Cerebellar cortex (tissue), 1 donor: ENCODE measurements at regions not wholly inside any gene's neighbourhood (a gene's known extent, or its start where the extent isn't known, plus 50 kb on each side); places are given as distances from the start of the nearest gene placed in this dataset.

ENCODE experiments used
- DNase-seq: peaks from one replicate; pipeline ENCODE4 v3.0.0-alpha.2; 2015; ENCODE audit warnings: low spot score

GRCh38 chr9:93900971-93901861 lies 53.9 kb downstream of the BARX1 start:
- DNase-seq: no peak

DNA sequence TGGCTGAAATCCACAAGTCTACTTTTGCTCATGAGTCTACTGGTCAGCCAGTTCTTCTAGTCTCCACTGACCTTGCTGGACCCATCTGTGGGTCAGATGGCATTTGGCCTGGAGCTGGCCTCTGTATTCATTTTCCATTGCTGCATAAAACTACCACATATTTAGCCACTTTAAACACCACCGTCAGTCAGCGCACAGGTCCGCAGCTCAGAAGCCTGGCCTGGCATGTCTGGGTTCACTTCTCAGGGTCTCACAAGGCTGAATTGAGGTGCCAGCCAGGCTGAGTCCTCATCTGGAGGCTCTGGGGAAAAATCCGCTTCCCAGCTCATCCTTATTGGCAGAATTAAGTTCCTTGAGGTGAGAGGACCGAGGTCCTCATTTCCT lies 54.7 kb downstream of the BARX1 start:
- no peak for DNase-seq

DNA sequence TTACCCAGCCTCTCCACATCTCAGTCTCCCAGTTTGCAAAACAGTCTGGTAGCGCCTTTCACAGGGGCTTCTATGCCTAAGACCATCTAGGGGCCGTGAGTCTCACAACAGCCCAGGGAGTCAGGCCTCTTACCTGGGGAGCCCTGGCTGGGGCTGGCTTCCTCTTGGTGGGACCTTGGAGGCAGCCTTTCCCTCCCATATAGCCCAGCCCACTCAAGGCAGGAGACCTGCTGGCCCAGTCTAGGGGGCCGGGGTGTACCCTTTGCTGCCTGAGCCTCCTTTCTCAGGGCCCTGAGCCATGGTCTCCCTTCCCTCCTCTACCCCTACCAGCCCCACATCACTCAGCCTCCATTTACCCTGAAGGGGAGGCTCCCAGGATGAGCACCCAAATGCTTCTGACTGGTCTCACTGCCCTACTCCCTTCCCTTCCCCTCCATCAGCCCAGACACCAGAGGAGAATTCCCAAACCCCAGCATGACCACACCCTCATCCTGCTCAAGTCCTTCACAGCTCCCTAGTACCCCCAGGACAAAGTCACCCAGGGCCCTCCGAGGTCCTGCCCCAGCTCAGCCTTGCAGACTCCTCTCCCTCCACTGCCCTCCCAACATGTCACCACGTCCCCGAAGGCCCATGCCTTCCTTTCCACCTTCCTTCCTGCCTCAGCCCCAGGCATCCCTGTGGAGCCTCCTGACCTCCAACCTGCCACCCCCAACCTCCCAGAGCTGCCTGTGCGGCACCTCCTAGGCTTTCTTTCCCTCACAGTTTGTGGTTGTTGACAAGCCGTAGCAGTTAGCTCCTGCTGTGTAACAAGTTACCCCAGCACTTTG lies 55.3 kb downstream of the BARX1 start:
- DNase-seq: no peak

DNA sequence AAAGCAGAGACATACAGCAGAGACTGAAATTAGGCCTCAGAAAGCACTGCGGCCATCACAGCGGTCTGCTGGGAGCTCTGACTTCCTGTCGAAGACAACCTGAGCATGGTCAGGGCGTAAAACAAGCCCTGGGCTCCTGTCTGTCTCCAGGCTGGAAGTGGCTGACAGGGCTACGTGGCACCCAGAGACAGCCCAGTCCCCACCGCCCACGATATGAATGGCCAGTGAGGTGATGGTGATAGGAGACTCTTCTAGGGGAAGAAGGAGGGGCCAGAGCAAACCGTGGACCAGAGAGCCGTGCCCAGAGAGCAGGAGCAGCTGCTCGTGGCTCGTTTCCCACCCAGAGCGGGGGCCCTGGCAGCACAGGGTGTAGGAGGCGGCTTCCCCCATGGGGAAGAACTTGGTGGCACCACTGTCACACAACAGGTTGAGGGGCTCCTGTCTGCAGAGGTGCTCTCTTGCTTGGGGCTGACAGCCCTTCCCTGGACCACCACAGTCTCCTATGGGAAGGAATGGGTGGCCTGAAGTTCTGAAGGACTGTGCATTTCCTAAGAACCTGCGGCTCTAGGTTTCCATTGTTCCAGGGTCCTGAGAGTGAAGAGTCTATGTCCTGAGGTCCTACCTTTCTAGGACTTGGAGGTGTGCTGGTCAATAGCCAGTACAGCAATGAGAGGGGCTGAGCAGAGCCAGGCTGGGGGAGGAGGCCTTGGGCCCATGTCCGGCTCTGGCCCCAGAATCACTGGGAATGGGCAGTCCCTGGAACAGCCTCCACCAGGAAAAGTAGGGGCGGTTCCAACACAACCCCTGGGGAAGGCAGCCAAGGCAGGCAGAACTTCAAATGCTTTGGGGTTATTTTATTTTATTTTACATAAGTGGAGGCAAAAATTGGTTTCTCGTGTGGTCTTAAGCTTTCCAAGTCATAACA lies 56.4 kb downstream of the BARX1 start:
- no peak for DNase-seq

- no peak for DNase-seq
Observed at GRCh38 chr9:93898026-93898425, 57.1 kb downstream of the BARX1 start.

GRCh38 chr9:93897075-93897970 lies 57.8 kb downstream of the BARX1 start:
- DNase-seq: no peak

DNA sequence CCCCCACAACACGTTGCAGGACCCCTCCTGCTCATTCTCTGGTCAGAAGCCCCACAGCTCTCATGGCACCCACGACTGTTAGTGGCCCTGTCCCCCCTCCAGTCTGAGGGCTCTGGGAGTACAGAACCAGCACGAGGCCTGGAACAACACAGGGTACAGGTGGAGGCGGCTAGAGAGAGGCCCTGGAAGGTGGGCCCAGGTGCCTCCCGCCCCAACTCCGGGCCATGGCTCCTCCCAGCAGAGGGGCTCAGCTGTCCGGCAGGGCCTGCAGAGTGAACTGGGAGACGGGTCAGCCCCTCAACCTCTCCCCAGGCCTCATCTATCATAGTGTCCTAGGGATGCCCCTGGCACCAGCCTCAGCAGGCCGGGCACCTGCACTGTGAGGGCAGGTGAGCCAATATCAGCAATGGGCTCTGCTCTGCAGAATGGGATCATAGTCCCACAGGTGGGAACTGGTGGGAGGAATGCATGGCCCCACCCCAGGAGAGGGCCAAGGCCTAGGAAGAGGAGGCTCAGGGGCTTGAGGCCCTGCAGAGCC lies 58.6 kb downstream of the BARX1 start:
- DNase-seq: no peak

DNA sequence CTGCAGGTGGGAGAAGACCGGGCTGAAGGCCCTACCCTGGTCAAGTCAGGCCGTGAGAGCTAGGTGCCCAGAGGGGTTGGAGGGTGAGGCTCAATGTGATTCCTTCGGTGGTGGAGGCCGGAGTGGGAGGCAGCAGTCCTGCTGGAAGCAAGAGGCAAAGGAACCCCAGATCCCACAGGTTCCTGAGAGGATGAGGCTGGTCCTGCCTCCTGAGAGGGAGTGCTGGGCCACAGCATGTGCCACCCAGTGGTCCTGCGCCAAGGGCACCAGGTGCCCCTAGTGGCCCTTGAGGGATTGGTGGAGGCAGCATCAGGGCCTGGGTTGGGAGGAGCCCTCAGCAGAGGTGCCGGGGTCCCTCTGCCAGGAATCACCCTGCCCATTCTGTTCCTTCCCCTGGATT lies 59.1 kb downstream of the BARX1 start:
- DNase-seq: no peak

DNA sequence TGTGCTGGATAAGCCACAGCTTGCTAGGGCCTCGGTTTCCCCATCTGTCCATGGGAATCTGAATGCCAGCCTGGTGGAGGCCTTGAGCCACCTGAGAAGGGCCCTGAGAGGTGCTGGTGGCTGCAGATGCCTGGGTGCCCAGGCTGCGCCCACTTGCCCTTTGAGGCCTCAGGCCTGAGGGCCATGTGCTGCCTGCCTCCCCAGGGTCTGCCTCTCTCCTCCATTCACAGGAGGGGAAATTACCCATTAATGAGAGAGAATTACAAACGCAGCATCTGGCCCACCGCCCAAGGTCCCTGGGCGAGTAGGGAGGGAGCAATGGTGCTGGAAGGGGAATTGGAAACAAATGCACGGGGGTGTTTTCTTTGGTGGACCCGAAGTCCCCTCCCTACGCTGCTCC lies 59.6 kb downstream of the BARX1 start:
- no peak for DNase-seq

GRCh38 chr9:93894691-93895079 lies 60.5 kb downstream of the BARX1 start:
- DNase-seq: no peak

- DNase-seq: no peak
Observed at GRCh38 chr9:93893899-93894690, 61.1 kb downstream of the BARX1 start.

DNA sequence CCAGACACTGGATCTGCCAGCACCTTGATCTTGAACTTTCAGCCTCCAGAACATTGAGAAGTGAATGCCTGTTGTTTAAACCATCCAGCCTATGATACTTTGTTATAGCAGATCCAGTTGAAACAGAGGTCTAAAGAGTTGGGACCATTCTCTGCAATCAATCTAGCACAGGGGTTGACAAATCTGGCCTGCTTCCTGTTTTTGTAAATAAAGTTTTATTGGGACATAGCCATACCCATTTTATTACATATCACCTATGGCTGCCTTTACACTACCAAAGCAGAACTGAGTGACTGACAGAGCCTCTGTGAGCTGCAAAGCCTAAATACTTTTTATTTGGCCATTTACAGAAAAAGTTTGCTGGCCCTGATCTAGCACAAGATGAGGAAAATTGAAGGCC lies 62.0 kb downstream of the BARX1 start:
- DNase-seq: no peak

DNA sequence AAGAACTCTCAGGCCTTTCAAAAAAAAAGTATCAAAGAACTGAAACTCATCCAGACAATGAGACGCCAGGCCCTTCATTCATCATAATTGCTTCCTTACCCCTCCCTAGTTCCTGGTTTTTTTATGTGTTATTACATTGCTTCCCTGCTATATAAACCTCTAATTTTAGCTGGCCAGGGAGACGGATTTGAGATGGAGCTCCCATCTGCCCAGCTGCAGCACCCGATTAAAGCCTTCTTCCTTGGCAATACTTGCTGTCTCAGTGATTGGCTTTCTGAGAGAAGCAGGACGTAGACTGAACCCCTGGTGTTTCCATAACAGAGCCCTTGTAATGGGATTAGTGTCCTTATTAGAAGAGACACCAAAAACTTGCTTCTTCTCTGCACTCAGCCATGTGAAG lies 62.4 kb downstream of the BARX1 start:
- DNase-seq: no peak

DNA sequence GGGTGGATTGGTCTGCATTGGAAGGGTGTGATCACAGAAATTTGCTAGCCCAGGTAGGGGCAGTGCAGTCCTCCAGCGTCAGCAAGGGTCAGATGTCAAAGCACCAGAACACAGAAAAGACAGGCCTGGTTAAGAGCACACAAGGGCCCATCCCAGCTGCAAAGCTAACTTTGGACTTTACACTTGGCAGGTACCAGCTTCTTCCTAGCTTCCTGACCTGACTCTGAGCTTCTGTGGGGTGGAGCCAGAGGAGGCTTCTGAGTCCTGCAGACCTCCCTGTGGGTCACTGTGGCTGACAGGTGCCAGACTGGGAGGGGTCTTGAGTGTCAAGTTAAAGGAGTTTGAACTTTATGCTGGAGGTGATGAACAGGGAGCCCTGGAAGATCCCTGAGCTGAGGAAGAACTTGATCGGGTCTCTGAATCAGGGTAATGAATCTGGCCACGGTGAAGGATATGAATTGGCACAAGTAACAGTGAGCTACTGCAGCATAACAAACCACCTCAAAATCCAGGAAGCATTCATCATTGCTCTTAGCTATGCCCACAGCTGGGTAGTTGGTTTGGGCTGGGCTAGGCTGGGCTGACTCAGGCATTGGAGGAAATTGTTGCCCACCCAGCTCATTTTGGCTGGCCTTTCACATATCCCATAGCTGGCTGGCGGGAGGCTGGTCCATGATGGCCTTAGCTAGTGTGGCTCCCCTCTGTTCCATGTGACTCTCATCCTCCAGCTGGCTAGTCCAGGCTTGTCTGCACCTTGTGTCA lies 63.4 kb downstream of the BARX1 start:
- no peak for DNase-seq

DNA sequence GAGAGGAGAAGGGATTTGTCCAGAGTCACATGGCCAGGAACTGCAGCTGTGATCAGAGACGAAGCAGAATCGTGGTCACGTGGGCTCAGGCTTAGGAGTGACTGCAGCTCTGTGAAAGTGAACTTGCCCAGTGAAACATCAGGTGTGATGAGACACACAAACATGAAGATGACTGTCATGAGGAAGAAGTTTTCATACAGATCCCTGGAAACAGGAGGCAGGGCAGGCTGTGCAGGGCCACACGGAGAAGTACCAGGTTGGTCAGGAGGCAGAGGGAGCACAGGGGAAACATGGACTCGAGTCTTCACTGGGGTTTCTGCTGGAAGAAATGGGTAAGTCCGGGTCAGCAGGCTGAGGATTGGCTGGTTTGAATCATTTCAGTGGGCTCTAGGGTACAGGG lies 64.1 kb downstream of the BARX1 start:
- DNase-seq: no peak

- no peak for DNase-seq
Observed at GRCh38 chr9:93890436-93890935, 64.7 kb downstream of the BARX1 start.

DNA sequence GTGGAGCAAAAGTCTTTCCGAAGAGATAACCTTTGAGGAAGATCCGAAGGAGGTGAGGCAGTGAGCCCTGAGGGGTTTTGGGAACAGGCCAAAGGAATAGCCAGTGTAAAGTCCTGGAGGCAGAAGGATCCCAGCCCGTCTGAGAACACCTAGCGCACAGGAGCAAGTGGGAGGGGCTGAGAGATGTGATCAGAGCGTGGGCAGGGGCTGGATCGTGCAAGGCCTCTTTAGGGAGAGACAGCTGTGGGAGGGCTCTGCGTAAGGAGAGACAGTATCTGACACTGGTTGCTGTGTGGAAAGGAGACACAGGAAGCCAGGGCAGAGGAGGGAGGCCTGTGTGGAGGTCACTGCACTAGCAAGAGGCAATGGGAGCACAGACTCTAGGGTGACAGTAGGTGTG lies 68.2 kb downstream of the BARX1 start:
- no peak for DNase-seq

GRCh38 chr9:93884808-93885207 lies 70.3 kb downstream of the BARX1 start:
- no peak for DNase-seq
